ENCODE measurements at regions not wholly inside any gene's neighbourhood (a gene's known extent, or its start where the extent isn't known, plus 50 kb on each side); places are given as distances from the start of the nearest gene placed in this dataset.

GRCh38 chr14:65888677-65889076 lies 476.1 kb downstream of the FUT8 start:
- DNase-seq (ENCODE audit: extremely low read depth, low read depth): no peak
- TF ChIP-seq, protein P1, sequence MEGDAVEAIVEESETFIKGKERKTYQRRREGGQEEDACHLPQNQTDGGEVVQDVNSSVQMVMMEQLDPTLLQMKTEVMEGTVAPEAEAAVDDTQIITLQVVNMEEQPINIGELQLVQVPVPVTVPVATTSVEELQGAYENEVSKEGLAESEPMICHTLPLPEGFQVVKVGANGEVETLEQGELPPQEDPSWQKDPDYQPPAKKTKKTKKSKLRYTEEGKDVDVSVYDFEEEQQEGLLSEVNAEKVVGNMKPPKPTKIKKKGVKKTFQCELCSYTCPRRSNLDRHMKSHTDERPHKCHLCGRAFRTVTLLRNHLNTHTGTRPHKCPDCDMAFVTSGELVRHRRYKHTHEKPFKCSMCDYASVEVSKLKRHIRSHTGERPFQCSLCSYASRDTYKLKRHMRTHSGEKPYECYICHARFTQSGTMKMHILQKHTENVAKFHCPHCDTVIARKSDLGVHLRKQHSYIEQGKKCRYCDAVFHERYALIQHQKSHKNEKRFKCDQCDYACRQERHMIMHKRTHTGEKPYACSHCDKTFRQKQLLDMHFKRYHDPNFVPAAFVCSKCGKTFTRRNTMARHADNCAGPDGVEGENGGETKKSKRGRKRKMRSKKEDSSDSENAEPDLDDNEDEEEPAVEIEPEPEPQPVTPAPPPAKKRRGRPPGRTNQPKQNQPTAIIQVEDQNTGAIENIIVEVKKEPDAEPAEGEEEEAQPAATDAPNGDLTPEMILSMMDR (IDR thresholded peaks at IDR 0.05; ENCODE audit: low read depth, low read length): no peak

DNA sequence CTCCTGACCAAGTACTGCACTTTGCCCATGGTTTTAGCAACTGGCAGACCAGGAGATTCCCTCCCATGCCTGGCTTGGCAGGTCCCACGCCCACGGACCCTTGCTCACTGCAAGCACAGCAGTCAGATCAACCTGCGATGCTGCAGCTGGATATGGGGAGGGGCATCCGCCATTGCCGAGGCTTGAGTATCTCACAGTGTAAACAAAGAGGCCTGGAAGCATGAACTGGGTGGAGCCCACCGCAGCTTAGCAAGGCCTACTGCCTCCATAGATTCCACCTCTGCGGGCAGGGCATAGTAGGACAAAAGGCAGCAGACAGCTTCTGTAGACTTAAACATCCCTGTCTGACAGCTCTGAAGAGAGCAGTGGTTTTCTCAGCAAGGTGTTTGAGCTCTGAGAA lies 479.8 kb downstream of the FUT8 start:
- TF ChIP-seq, protein P1 (IDR thresholded peaks at IDR 0.05; ENCODE audit: low read depth, low read length): no peak
- no peak for DNase-seq (ENCODE audit: extremely low read depth, low read depth)

- DNase-seq (ENCODE audit: extremely low read depth, low read depth): no peak
- TF ChIP-seq, protein P1 (IDR thresholded peaks at IDR 0.05; ENCODE audit: low read depth, low read length): no peak
Measured at GRCh38 chr14:65900164-65900563, 487.6 kb downstream of the FUT8 start.

- DNase-seq (ENCODE audit: extremely low read depth, low read depth): no peak
- TF ChIP-seq, protein P1 (IDR thresholded peaks at IDR 0.05; ENCODE audit: low read depth, low read length): no peak
Measured at GRCh38 chr14:65901595-65901994, 489.1 kb downstream of the FUT8 start.

GRCh38 chr14:65904988-65905387 lies 492.5 kb downstream of the FUT8 start:
- DNase-seq (ENCODE audit: extremely low read depth, low read depth): no peak
- TF ChIP-seq, protein P1 (IDR thresholded peaks at IDR 0.05; ENCODE audit: low read depth, low read length): no peak

DNA sequence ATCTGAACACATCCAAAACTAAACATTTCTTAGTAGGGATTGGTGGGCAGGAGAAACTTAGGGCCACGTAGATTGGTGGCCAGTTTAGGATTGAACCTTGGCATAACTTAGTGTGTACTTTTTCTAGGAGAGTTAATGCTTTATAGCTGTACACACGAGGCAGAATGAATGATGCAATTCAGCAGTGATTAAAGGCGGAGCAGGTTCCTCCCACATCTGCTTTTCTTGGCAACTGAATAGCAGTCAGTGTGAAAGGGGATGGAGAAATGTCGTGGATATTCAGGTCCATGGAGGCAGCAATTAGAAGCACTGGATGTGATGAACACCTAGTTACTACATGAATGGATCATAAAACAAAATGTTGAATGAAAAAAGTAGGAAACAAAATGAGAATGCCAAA lies 493.8 kb downstream of the FUT8 start:
- TF ChIP-seq, protein P1 (IDR thresholded peaks at IDR 0.05; ENCODE audit: low read depth, low read length): no peak
- no peak for DNase-seq (ENCODE audit: extremely low read depth, low read depth)

DNA sequence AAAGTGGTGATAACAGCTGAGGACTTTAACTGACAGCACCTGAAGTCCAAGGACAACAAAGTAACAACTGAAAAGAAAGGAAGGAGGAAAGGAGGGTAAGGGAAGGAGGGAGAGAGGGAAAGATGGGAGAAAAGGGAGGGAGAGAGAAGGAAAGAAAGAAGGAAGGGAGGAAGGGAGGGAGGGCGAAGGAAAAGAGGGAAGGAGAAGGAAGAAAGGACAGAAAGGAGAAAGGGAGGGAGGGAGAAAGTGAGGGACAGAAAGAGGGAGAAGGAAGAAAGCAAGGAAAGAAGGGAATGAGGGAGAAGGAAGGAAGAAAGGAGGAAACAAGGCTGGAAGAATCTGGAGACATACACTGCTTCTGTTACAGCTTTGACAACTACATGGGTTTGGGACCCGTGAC lies 494.4 kb downstream of the FUT8 start:
- TF ChIP-seq, protein P1 (IDR thresholded peaks at IDR 0.05; ENCODE audit: low read depth, low read length): no peak
- no peak for DNase-seq (ENCODE audit: extremely low read depth, low read depth)

All from AG09319 (cell line).